ENCODE measurements at regions not wholly inside any gene's neighbourhood (a gene's known extent, or its start where the extent isn't known, plus 50 kb on each side); places are given as distances from the start of the nearest gene placed in this dataset.

GRCh38 chr13:106112191-106112590 is 423.3 kb downstream of the EFNB2 start:
- WGBS (ENCODE audit: low lambda C conversion rate, missing lambda C conversion rate) = 97% methylated on average over 3 of the region's 3 CpGs
- H3K79me2 ChIP-seq = no peaks in the 10 kb centered on the region
- DNase-seq (ENCODE audit: low spot score) = no peak
- H2AFZ ChIP-seq = no peak overlapping the region
- H3K27ac ChIP-seq = no peak overlapping the region
- no peak overlapping the region for H3K4me2 ChIP-seq
- no peaks in the 10 kb centered on the region for H4K20me1 ChIP-seq (ENCODE audit: insufficient read depth, poor library complexity, severe bottlenecking)
- H3K9me3 ChIP-seq (ENCODE audit: low read depth) = no peaks in the 10 kb centered on the region
- H3K4me1 ChIP-seq (ENCODE audit: insufficient read depth) = no peaks in the 10 kb centered on the region
- no peaks in the 10 kb centered on the region for H3K27me3 ChIP-seq
- no peak overlapping the region for H3K4me3 ChIP-seq
- no peak for TF ChIP-seq CTCF (IDR thresholded peaks at IDR 0.05; ENCODE audit: poor library complexity)
- no peak for TF ChIP-seq EZH2 (IDR thresholded peaks at IDR 0.05; ENCODE audit: borderline replicate concordance)
- no peak for TF ChIP-seq EZH2phosphoT487 (IDR thresholded peaks at IDR 0.05; ENCODE audit: low read depth, severe bottlenecking, unreplicated experiment)
- no peaks in the 10 kb centered on the region for H3K36me3 ChIP-seq (replicated peaks; ENCODE audit: insufficient read depth, low read depth)
- no peaks in the 10 kb centered on the region for H3K9me2 ChIP-seq (replicated peaks; ENCODE audit: insufficient read depth)

GRCh38 chr13:106110241-106110855 is 425.1 kb downstream of the EFNB2 start:
- Histone ChIP-seq H3K27me3 (no peaks in the 10 kb centered on the region), H2AFZ (no peak overlapping the region), H3K27ac (no peak overlapping the region), H3K4me1 (ENCODE audit: insufficient read depth) (no peaks in the 10 kb centered on the region), H4K20me1 (ENCODE audit: insufficient read depth, poor library complexity, severe bottlenecking) (no peaks in the 10 kb centered on the region), H3K9me2 (replicated peaks; ENCODE audit: insufficient read depth) (no peaks in the 10 kb centered on the region), H3K4me2 (no peak overlapping the region), H3K79me2 (no peaks in the 10 kb centered on the region), H3K9me3 (ENCODE audit: low read depth) (no peaks in the 10 kb centered on the region), H3K4me3 (no peak overlapping the region), H3K36me3 (replicated peaks; ENCODE audit: insufficient read depth, low read depth) (no peaks in the 10 kb centered on the region)
- TF ChIP-seq EZH2 (IDR thresholded peaks at IDR 0.05; ENCODE audit: borderline replicate concordance) = no peak
- no peak for TF ChIP-seq CTCF (IDR thresholded peaks at IDR 0.05; ENCODE audit: poor library complexity)
- TF ChIP-seq EZH2phosphoT487 (IDR thresholded peaks at IDR 0.05; ENCODE audit: low read depth, severe bottlenecking, unreplicated experiment) = no peak
- 88% methylated on average over 8 of the region's 8 CpGs for WGBS (ENCODE audit: low lambda C conversion rate, missing lambda C conversion rate)
- no peak for DNase-seq (ENCODE audit: low spot score)

- Histone ChIP-seq H3K79me2 (no peaks in the 10 kb centered on the region), H3K4me2 (no peak overlapping the region), H3K4me1 (ENCODE audit: insufficient read depth) (peaks cover 4% of the 10 kb centered on the region), H3K9me3 (ENCODE audit: low read depth) (no peaks in the 10 kb centered on the region), H3K4me3 (no peak overlapping the region), H3K9me2 (replicated peaks; ENCODE audit: insufficient read depth) (no peaks in the 10 kb centered on the region), H3K27me3 (no peaks in the 10 kb centered on the region), H2AFZ (no peak overlapping the region), H3K27ac (no peak overlapping the region), H3K36me3 (replicated peaks; ENCODE audit: insufficient read depth, low read depth) (no peaks in the 10 kb centered on the region), H4K20me1 (ENCODE audit: insufficient read depth, poor library complexity, severe bottlenecking) (no peaks in the 10 kb centered on the region)
- WGBS (ENCODE audit: low lambda C conversion rate, missing lambda C conversion rate) = 74% methylated on average over 3 of the region's 3 CpGs
- DNase-seq (ENCODE audit: low spot score) = no peak
- TF ChIP-seq EZH2 (IDR thresholded peaks at IDR 0.05; ENCODE audit: borderline replicate concordance) (no peak), CTCF (IDR thresholded peaks at IDR 0.05; ENCODE audit: poor library complexity) (no peak), EZH2phosphoT487 (IDR thresholded peaks at IDR 0.05; ENCODE audit: low read depth, severe bottlenecking, unreplicated experiment) (no peak)
Measured at GRCh38 chr13:106109391-106109791, 426.1 kb downstream of the EFNB2 start.

Data from hepatocyte (in vitro differentiated cells).